Astrocyte (in vitro differentiated cells and primary cell): ENCODE measurements at regions not wholly inside any gene's neighbourhood (a gene's known extent, or its start where the extent isn't known, plus 50 kb on each side); places are given as distances from the start of the nearest gene placed in this dataset.

ENCODE experiments used
- DNase-seq: peaks from one replicate; pipeline ENCODE4 v3.0.0-alpha.2; 2010; ENCODE audit warnings: low read depth
- FAIRE-seq: peaks from 2 replicates; lab custom pipeline; 2011; peaks lifted over from hg19 to GRCh38; lab: Jason Lieb, UNC
- H2AFZ ChIP-seq: 2 replicates; pipeline ENCODE4 v1.6.0; 2012; ENCODE audit warnings: low read depth, low read length, inconsistent platforms
- H3K27ac ChIP-seq: 2 replicates; pipeline ENCODE4 v1.5.1; 2011; ENCODE audit warnings: low read depth, low read length, inconsistent platforms
- H3K27me3 ChIP-seq: 2 replicates; pipeline ENCODE4 v1.6.0; 2011; ENCODE audit warnings: low read length, inconsistent platforms; ENCODE audit not compliant: insufficient read depth
- H3K36me3 ChIP-seq: 2 replicates; pipeline ENCODE4 v1.5.1; 2011; ENCODE audit warnings: low read length, inconsistent platforms; ENCODE audit not compliant: insufficient read depth
- H3K4me1 ChIP-seq: 2 replicates; pipeline ENCODE4 v1.5.1; 2011; ENCODE audit warnings: low read length, inconsistent platforms; ENCODE audit not compliant: insufficient read depth
- H3K4me2 ChIP-seq: 2 replicates; pipeline ENCODE4 v1.6.0; 2012; ENCODE audit warnings: low read length, inconsistent platforms
- H3K4me3 ChIP-seq: 2 replicates; pipeline ENCODE4 v1.5.1; 2011; ENCODE audit warnings: low read depth, mild to moderate bottlenecking, low read length, inconsistent platforms; ENCODE audit not compliant: insufficient read depth
- H3K79me2 ChIP-seq: 2 replicates; pipeline ENCODE4 v1.6.0; 2012; ENCODE audit warnings: mild to moderate bottlenecking, low read length, inconsistent platforms; ENCODE audit not compliant: insufficient read depth
- H3K9ac ChIP-seq: 2 replicates; pipeline ENCODE4 v1.6.0; 2012; ENCODE audit warnings: mild to moderate bottlenecking, low read length, inconsistent platforms
- H3K9me3 ChIP-seq: 2 replicates; pipeline ENCODE4 v1.5.1; 2012; ENCODE audit warnings: low read depth, mild to moderate bottlenecking, low read length, inconsistent platforms; ENCODE audit not compliant: insufficient read depth
- H4K20me1 ChIP-seq: 2 replicates; pipeline ENCODE4 v1.6.0; 2012; ENCODE audit warnings: low read length, inconsistent platforms; ENCODE audit not compliant: insufficient read depth
- H3K27ac Mint-ChIP-seq: one replicate; pipeline ENCODE4 v1.8.0; 2021; ENCODE audit warnings: mild to moderate bottlenecking, mixed read lengths; ENCODE audit not compliant: unreplicated experiment
- H3K27me3 Mint-ChIP-seq: one replicate; pipeline ENCODE4 v1.8.0; 2021; ENCODE audit warnings: low read depth, mixed read lengths; ENCODE audit not compliant: unreplicated experiment
- H3K36me3 Mint-ChIP-seq: one replicate; pipeline ENCODE4 v1.8.0; 2021; ENCODE audit warnings: low read depth, mixed read lengths; ENCODE audit not compliant: unreplicated experiment
- H3K4me1 Mint-ChIP-seq: one replicate; pipeline ENCODE4 v1.8.0; 2021; ENCODE audit warnings: low read depth, mixed read lengths; ENCODE audit not compliant: unreplicated experiment
- H3K4me3 Mint-ChIP-seq: one replicate; pipeline ENCODE4 v1.8.0; 2021; ENCODE audit warnings: mild to moderate bottlenecking, moderate library complexity, mixed read lengths; ENCODE audit not compliant: unreplicated experiment
- H3K9me3 Mint-ChIP-seq: one replicate; pipeline ENCODE4 v1.8.0; 2021; ENCODE audit warnings: mild to moderate bottlenecking, mixed read lengths; ENCODE audit not compliant: unreplicated experiment
- EZH2 ChIP-seq: IDR thresholded peaks from 2 replicates; pipeline ENCODE4 v1.6.1; 2012; ENCODE audit warnings: mild to moderate bottlenecking, low read length, inconsistent platforms; ENCODE audit not compliant: insufficient read depth
- TF ChIP-seq, protein P1 (sequence below): IDR thresholded peaks from 2 replicates; pipeline ENCODE4 v1.5.1; 2011; ENCODE audit warnings: low read depth, mild to moderate bottlenecking, inconsistent platforms, low read length, moderate library complexity; ENCODE audit not compliant: insufficient read depth

DNA sequence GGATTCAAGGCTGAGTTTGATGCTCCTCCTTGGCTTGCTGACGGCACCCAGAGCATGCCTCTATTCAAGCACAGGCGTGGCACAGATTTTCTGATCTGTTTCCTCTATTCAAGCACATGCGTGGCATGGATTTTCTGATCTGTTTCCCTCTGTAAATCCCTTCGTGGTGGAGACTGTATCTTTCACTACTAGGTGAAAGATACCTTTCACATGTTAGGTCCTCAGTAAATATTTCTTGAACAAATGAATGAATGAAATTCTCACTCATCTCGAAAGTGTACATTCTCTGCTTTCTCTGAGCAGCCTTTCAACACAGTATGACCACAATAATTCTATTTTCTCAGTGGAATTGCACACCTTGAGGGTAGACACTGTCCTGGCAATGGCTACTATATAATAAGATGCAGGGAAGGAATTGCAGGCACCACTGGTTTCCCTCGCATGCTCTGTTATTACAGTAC lies 72.6 kb upstream of the F13A1 start:
- Histone ChIP-seq H3K4me2 (no peak overlapping the region), H2AFZ (no peak overlapping the region), H3K27me3 (no peaks in the 10 kb centered on the region), H3K4me1 (no peaks in the 10 kb centered on the region), H3K36me3 (no peaks in the 10 kb centered on the region), H3K27ac (no peak overlapping the region), H3K4me3 (no peak overlapping the region), H3K9ac (no peak overlapping the region), H3K79me2 (no peaks in the 10 kb centered on the region), H4K20me1 (no peaks in the 10 kb centered on the region), H3K9me3 (no peaks in the 10 kb centered on the region)
- Mint-ChIP-seq H3K9me3 (peaks cover 4% of the 10 kb centered on the region), H3K4me3 (no peak overlapping the region), H3K36me3 (no peaks in the 10 kb centered on the region), H3K27ac (no peak overlapping the region), H3K27me3 (peaks cover 17% of the 10 kb centered on the region), H3K4me1 (peaks cover 4% of the 10 kb centered on the region)
- FAIRE-seq (no peak), DNase-seq (no peak)
- TF ChIP-seq, protein P1, sequence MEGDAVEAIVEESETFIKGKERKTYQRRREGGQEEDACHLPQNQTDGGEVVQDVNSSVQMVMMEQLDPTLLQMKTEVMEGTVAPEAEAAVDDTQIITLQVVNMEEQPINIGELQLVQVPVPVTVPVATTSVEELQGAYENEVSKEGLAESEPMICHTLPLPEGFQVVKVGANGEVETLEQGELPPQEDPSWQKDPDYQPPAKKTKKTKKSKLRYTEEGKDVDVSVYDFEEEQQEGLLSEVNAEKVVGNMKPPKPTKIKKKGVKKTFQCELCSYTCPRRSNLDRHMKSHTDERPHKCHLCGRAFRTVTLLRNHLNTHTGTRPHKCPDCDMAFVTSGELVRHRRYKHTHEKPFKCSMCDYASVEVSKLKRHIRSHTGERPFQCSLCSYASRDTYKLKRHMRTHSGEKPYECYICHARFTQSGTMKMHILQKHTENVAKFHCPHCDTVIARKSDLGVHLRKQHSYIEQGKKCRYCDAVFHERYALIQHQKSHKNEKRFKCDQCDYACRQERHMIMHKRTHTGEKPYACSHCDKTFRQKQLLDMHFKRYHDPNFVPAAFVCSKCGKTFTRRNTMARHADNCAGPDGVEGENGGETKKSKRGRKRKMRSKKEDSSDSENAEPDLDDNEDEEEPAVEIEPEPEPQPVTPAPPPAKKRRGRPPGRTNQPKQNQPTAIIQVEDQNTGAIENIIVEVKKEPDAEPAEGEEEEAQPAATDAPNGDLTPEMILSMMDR: no peak
- no peak for TF ChIP-seq EZH2

DNA sequence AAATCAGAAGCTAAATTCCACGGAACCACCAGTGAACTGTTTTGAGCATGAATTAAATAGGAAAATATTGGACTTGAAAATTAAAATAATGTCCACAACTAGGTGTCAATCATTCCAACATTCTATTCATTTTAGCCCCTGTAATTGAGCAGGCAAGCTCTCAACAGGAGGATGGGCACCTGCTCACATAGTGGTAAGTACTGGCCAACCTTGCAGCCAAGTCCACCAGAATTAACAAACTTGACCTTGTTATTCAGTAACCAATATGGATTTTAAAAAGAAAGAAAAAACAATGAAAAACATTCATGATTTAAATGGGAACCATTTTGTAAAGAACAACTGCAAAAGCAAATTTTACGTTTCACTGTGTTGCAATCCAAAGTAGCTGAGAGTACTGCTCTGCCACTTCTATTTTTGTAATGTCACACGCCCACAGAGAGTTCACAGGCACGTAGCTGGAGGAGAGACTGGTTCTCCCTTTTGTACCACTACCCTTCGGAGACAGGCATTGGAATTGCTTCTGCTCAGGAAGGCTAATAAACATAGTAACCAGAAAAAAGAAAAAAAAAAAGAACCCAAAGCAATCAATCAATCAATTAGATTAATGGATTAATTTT lies 75.2 kb upstream of the F13A1 start:
- no peak for FAIRE-seq

DNA sequence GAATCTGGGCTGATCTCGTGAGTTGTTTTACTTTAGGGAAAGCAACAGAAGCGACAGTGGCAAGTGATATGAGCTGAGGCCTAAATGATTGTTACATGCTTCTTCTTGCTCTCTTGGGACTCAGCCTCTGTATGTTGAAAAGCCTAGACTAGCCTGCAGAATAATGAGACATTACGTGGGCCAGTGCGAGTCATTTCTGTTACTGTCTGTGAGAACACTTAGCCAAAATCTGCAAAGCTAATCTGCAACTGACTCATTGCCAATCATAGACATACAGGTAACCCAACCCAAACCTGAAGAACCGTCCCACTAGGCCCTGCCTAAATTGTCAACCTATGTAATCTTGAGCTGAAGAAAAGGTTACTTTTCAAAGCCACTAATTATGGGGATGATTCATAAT lies 77.4 kb upstream of the F13A1 start:
- Mint-ChIP-seq H3K9me3 (no peaks in the 10 kb centered on the region), H3K27me3 (peaks cover 16% of the 10 kb centered on the region), H3K36me3 (no peaks in the 10 kb centered on the region), H3K27ac (no peak overlapping the region), H3K4me1 (peaks cover 4% of the 10 kb centered on the region), H3K4me3 (no peak overlapping the region)
- no peak overlapping the region for H3K9ac ChIP-seq
- H3K27ac ChIP-seq: no peak overlapping the region
- FAIRE-seq: no peak
- H3K4me2 ChIP-seq: no peak overlapping the region
- no peak overlapping the region for H3K4me3 ChIP-seq
- no peaks in the 10 kb centered on the region for H4K20me1 ChIP-seq
- TF ChIP-seq EZH2: no peak
- TF ChIP-seq, protein P1: no peak
- DNase-seq: no peak
- H3K27me3 ChIP-seq: no peaks in the 10 kb centered on the region
- no peak overlapping the region for H2AFZ ChIP-seq
- no peaks in the 10 kb centered on the region for H3K79me2 ChIP-seq
- H3K4me1 ChIP-seq: no peaks in the 10 kb centered on the region
- H3K36me3 ChIP-seq: no peaks in the 10 kb centered on the region
- H3K9me3 ChIP-seq: no peaks in the 10 kb centered on the region

More for the DNA sequence above, 75.2 kb upstream of the F13A1 start:
- no peaks in the 10 kb centered on the region for H3K79me2 ChIP-seq
- H3K9me3 ChIP-seq: no peaks in the 10 kb centered on the region
- peaks cover 2% of the 10 kb centered on the region for H3K9me3 Mint-ChIP-seq
- no peak overlapping the region for H3K4me3 ChIP-seq
- H3K4me1 ChIP-seq: no peaks in the 10 kb centered on the region
- H3K4me1 Mint-ChIP-seq: peaks cover 4% of the 10 kb centered on the region
- no peak overlapping the region for H3K27ac Mint-ChIP-seq
- no peaks in the 10 kb centered on the region for H3K36me3 ChIP-seq
- H4K20me1 ChIP-seq: no peaks in the 10 kb centered on the region
- H3K4me2 ChIP-seq: no peak overlapping the region
- H3K36me3 Mint-ChIP-seq: no peaks in the 10 kb centered on the region
- TF ChIP-seq EZH2: no peak
- TF ChIP-seq, protein P1: no peak
- no peak overlapping the region for H3K4me3 Mint-ChIP-seq
- no peaks in the 10 kb centered on the region for H3K27me3 ChIP-seq
- no peak for DNase-seq
- H3K9ac ChIP-seq: no peak overlapping the region
- H3K27ac ChIP-seq: no peak overlapping the region
- peaks cover 17% of the 10 kb centered on the region for H3K27me3 Mint-ChIP-seq
- no peak overlapping the region for H2AFZ ChIP-seq
